DOHH2 (cell line): ENCODE measurements at regions not wholly inside any gene's neighbourhood (a gene's known extent, or its start where the extent isn't known, plus 50 kb on each side); places are given as distances from the start of the nearest gene placed in this dataset.

ENCODE experiments used
- H3F3A ChIP-seq: fragments of 200-600 bp; sonication (generic), shearing (Covaris generic); 2 replicates; pipeline ENCODE4 v1.6.0; 2016; ENCODE audit warnings: antibody characterized with exemption, mild to moderate bottlenecking; ENCODE audit not compliant: control insufficient read depth, insufficient read depth
- H3K27ac ChIP-seq: fragments of 200-600 bp; sonication (generic); 2 replicates; pipeline ENCODE4 v1.5.1; 2014; ENCODE audit warnings: low read depth, mild to moderate bottlenecking, low read length, moderate library complexity
- H3K27me3 ChIP-seq: fragments of 200-600 bp; sonication (generic); 2 replicates; pipeline ENCODE4 v1.6.1; 2014; ENCODE audit warnings: mild to moderate bottlenecking, low read length, mixed read lengths; ENCODE audit not compliant: control insufficient read depth
- H3K36me3 ChIP-seq: fragments of 200-600 bp; sonication (generic); 2 replicates; pipeline ENCODE4 v1.6.1; 2014; ENCODE audit warnings: mild to moderate bottlenecking, low read length, moderate library complexity, mixed read lengths; ENCODE audit not compliant: control insufficient read depth
- H3K4me1 ChIP-seq: fragments of 200-600 bp; sonication (generic); 2 replicates; pipeline ENCODE4 v1.6.1; 2014; ENCODE audit warnings: mild to moderate bottlenecking, low read length, mixed read lengths; ENCODE audit not compliant: control insufficient read depth
- H3K4me2 ChIP-seq: fragments of 200-600 bp; sonication (generic); 2 replicates; pipeline ENCODE4 v1.6.0; 2014; ENCODE audit warnings: mild to moderate bottlenecking, low read length, moderate library complexity
- H3K4me3 ChIP-seq: fragments of 200-600 bp; sonication (generic); 2 replicates; pipeline ENCODE4 v1.5.1; 2014; ENCODE audit warnings: mild to moderate bottlenecking, low read length, mixed read lengths
- H3K79me2 ChIP-seq: fragments of 200-600 bp; sonication (generic); 2 replicates; pipeline ENCODE4 v1.6.1; 2014; ENCODE audit warnings: mild to moderate bottlenecking, low read length, mixed read lengths; ENCODE audit not compliant: control insufficient read depth
- H3K9me2 ChIP-seq: fragments of 200-600 bp; sonication (generic); replicated peaks from 2 replicates; pipeline ENCODE4 v1.6.1; 2014; ENCODE audit warnings: mild to moderate bottlenecking, low read length, mixed read lengths; ENCODE audit not compliant: control insufficient read depth
- H3K9me3 ChIP-seq: fragments of 200-600 bp; sonication (generic); 2 replicates; pipeline ENCODE4 v1.6.1; 2014; ENCODE audit warnings: antibody characterized with exemption, low read length, mixed read lengths; ENCODE audit not compliant: control insufficient read depth, insufficient read depth
- H4K20me1 ChIP-seq: fragments of 200-600 bp; sonication (generic); 2 replicates; pipeline ENCODE4 v1.6.0; 2014; ENCODE audit warnings: low read depth, mild to moderate bottlenecking, antibody characterized with exemption, low read length, moderate library complexity; ENCODE audit not compliant: control insufficient read depth, insufficient read depth
- EZH2phosphoT487 ChIP-seq: fragments of 200-600 bp; sonication (generic); IDR thresholded peaks from 2 replicates; pipeline ENCODE4 v1.6.1; 2017; ENCODE audit warnings: borderline replicate concordance, mild to moderate bottlenecking, antibody characterized with exemption, low read length, moderate library complexity, mixed read lengths
- TF ChIP-seq, protein P1 (sequence below): fragments of 200-600 bp; sonication (generic); IDR thresholded peaks from one replicate; pipeline ENCODE4 v1.5.1; 2014; ENCODE audit warnings: antibody characterized with exemption, mild to moderate bottlenecking, low read depth, low read length; ENCODE audit not compliant: poor library complexity, severe bottlenecking

DNA sequence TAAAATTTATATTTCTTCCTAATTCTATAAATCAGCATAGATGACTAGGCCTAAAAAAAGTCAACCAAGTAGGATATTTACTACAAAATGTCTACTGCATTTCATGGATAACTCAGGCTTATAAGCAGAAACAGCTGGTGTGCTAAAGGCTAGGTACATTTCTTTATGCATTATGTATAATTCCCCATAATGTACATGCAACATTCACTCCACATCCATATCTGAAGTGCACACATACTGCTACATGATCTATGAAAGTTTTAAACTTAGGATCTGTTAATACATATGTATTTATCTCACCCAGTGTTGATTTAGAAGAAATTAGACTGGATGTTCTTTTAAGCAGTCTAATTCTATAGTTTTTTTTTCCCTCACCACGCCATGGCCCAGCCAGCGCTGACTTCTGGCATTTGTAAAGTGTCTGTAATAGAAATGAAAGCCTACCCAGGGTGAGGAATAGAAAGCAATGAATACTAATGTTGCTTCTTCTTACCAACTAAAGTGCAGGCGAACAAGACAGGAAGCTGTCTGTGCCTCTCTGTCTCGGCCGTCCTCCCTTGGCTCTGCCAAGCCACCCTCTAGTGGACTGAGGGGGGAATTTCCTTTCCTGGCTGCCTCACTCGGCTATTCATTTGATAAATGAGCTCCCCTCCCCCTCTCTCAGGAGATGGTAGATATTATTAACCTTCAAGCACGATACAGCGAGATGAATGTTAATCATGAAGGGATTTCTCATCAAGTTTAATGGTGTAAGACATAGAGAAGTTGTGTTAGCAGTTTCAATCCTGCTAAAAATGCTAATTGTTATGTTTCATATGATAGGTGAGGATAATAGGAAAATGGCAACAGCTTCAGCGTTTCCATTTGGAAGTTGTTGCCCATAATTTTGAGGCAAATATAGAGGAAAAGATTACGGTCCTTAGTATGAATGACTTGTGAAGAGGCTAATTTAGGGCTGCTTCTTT lies 384.5 kb downstream of the MTX2 start:
- Histone ChIP-seq H3K79me2 (no peaks in the 10 kb centered on the region), H3K9me2 (no peaks in the 10 kb centered on the region), H3K27me3 (peaks cover 9% of the 10 kb centered on the region), H4K20me1 (no peaks in the 10 kb centered on the region), H3K9me3 (no peaks in the 10 kb centered on the region), H3K27ac (no peak overlapping the region), H3K36me3 (no peaks in the 10 kb centered on the region), H3K4me3 (no peak overlapping the region), H3K4me1 (no peaks in the 10 kb centered on the region), H3F3A (no peaks in the 10 kb centered on the region), H3K4me2 (no peak overlapping the region)
- TF ChIP-seq EZH2phosphoT487, result no peak
- TF ChIP-seq, protein P1, sequence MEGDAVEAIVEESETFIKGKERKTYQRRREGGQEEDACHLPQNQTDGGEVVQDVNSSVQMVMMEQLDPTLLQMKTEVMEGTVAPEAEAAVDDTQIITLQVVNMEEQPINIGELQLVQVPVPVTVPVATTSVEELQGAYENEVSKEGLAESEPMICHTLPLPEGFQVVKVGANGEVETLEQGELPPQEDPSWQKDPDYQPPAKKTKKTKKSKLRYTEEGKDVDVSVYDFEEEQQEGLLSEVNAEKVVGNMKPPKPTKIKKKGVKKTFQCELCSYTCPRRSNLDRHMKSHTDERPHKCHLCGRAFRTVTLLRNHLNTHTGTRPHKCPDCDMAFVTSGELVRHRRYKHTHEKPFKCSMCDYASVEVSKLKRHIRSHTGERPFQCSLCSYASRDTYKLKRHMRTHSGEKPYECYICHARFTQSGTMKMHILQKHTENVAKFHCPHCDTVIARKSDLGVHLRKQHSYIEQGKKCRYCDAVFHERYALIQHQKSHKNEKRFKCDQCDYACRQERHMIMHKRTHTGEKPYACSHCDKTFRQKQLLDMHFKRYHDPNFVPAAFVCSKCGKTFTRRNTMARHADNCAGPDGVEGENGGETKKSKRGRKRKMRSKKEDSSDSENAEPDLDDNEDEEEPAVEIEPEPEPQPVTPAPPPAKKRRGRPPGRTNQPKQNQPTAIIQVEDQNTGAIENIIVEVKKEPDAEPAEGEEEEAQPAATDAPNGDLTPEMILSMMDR, result peak; percentile 63

DNA sequence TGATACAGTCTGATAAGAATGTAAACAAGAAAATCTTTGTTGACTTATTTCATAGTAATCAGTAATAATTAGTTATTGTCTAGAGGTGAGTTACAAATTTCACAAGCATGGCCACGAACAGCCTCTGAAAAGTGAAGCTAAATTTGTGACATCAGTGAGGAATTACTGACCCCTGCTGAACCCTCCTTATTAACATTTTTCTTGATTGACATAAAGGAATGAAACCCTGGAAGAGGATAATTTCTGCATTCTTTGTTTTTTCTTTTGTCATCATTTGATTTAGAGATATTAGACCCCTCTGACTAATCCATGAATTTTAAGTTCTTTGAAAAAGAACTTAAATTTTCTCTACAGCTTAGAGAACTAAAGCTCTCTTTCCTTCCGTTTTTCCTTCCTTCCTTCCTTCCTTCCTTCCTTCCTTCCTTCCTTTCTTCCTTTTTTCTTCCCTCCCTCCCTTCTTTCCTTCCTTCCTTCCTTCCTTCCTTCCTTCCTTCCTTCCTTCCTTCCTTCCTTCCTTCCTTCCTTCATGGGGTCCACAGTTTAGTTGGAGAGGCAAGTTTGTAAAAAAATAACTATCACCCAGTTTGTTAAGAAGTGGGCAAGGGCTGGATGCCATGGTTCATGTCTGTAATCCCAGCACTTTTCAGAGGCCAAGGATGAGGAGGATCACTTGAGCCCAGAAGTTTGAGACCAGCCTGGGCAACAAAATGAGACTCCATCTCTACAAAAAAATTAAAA lies 387.0 kb downstream of the MTX2 start:
- TF ChIP-seq, protein P1, result no peak
- TF ChIP-seq EZH2phosphoT487, result no peak
- H3K9me3 ChIP-seq, result no peaks in the 10 kb centered on the region
- H3K4me1 ChIP-seq, result no peaks in the 10 kb centered on the region
- no peaks in the 10 kb centered on the region for H3F3A ChIP-seq
- no peak overlapping the region for H3K27ac ChIP-seq
- H4K20me1 ChIP-seq, result no peaks in the 10 kb centered on the region
- H3K4me3 ChIP-seq, result no peak overlapping the region
- H3K9me2 ChIP-seq, result no peaks in the 10 kb centered on the region
- no peak overlapping the region for H3K4me2 ChIP-seq
- H3K27me3 ChIP-seq, result peaks cover 3% of the 10 kb centered on the region; the same call in 1 of the 2 replicates
- no peaks in the 10 kb centered on the region for H3K79me2 ChIP-seq
- H3K36me3 ChIP-seq, result no peaks in the 10 kb centered on the region

DNA sequence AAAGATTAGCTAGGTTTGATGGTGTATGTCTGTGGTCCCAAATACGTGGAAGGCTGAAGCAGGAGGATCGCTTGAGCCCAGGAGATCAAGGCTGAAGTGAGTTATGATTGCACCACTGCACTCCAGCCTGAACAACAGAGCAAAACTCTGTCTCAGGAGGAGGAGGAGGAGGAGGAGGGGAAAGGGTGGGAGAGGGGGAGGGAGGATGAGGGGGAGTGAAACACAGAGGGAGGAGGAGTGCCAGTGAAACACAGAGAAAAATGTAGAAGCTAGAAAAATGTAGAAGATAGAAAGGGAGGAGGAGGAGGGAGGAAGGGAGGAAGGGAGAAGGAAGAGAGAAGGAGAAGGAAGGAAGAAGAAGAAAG lies 387.5 kb downstream of the MTX2 start:
- Histone ChIP-seq H3K4me2 (no peak overlapping the region), H3K36me3 (no peaks in the 10 kb centered on the region), H3F3A (no peaks in the 10 kb centered on the region), H3K9me3 (no peaks in the 10 kb centered on the region), H3K27ac (no peak overlapping the region), H3K27me3 (peaks cover 3% of the 10 kb centered on the region; the same call in 1 of the 2 replicates), H3K4me1 (no peaks in the 10 kb centered on the region), H3K9me2 (no peaks in the 10 kb centered on the region), H4K20me1 (no peaks in the 10 kb centered on the region), H3K4me3 (no peak overlapping the region), H3K79me2 (no peaks in the 10 kb centered on the region)
- TF ChIP-seq EZH2phosphoT487, result no peak
- TF ChIP-seq, protein P1, result no peak
